SIG-M5 treated with dmso at 0.1 percent for 504 hours (cell line): ENCODE measurements at regions not wholly inside any gene's neighbourhood (a gene's known extent, or its start where the extent isn't known, plus 50 kb on each side); places are given as distances from the start of the nearest gene placed in this dataset.
A peak's percentile ranks its signal among the peaks of the same experiment; 100 is the strongest.

ENCODE experiments used
- DNase-seq: peaks from one replicate; lab custom pipeline; 2025; ENCODE audit not compliant: unreplicated experiment; lab: John Stamatoyannopoulos, UW

DNA sequence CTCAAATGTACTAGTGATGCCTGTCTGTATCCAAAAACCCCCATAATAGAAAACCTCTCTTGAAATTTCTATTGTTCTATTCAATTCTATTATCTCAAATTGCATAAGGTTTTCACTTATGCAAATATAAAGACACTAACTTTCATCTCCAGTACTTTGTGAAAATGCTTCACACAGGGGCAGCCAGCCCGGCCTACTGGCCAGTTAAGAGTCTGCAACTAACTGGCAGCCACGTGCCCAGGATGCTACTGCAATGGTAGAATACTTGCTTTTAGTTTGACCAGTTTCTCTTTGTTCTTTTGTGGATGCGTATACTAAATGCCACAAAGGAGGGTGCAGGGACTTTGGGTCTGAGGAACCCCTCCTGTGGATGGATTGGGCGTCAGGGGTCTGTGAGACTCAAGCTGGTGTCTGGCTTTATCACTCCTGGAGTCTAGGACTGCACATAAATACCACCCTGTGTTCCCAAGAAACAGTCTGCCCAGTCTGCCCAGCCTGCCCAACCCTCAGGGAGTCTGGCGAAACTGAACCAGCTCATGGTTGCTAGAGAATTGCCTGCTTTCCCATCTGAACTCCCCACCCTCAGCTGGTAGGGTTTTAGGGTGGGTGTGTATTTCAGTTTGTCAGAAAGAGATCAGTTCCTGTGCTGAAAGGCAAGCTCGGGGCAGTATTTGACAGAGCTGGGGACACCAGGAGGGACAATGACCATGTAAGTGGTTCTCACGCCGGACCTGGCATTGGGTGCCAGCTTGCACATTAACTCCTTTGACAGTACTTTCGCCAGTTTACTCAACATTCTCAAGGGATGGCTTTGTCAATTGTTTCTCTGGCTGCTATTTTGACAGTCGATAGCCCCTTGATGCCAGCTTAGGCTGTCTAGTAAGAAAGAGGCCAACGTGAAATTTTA, 558.2 kb upstream of the JAG1 start:
- no peak for DNase-seq

DNA sequence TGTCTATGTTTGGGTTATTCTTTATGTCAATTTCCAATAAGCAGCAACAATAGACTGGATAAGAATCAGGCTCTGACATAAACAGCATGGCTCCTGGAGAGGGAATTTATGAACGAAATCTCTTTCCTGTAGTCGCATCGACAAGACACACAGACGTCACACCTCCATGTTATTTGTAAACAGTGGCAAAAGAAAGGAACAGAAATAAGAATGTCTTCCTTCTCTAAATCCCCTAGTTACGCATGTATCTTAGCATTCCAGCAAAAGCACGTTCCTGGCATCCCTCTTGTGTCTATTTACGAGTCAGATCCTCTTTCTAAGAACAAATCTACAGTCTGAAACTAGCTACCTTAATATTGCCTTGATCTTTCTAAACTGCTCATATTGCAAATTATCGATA, 559.1 kb upstream of the JAG1 start:
- no peak for DNase-seq

DNA sequence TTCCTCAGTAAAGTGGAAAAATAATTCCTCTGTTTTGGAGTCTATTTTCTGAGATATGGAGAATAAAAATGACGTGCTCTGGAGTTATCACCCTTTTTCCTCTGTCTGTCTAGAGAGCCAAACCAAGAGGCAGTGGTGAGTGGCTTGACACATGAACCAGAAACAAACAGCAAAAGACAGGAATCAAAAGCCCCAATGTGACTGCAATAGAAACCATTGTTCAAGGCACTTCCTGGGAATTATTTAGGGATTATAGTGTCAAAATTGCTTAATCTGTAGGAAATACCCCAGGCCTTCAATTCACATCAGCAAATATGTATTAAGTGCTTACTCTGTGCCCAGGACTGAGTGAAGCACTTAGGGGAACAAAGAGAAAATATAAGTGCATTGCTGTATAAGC, 560.4 kb upstream of the JAG1 start:
- DNase-seq, result no peak

DNA sequence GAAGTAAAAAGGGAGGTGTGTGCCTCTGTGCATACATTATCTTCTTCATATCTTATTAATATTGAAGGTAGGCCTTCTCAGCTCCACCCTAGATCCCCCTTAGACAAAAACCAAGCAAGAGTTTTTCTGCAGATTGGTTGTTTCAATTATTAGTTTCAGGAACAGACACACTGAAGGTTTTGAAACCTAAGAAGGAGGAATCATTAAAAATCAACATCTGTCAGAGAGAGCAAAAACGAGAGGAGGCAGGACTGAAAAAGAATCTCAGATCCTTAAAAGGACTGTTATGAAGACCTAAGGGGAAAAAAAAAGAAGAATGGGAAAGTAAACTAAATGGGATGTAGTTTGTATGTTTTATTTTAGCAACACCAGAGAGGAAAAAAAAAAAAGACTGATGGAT, 560.8 kb upstream of the JAG1 start:
- no peak for DNase-seq

DNA sequence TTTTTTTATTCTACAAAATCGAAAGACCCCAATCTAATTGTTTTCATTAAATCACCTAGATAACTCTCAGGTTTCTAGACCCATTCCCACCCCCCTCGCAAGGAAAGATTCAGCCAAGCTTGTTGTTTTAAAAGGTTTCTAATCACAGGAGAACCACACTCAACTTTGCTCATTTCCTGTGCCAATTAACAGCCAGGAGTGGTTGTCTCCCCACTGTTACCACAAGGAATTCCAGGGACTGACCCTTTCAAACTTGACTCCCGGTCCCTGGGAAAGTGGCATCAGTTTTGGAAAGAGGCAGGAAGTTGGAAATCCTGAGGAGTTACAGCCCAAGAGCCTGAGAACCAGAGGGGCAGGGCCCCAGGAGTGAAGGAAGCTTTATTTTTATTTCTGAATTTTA, 561.3 kb upstream of the JAG1 start:
- no peak for DNase-seq

DNA sequence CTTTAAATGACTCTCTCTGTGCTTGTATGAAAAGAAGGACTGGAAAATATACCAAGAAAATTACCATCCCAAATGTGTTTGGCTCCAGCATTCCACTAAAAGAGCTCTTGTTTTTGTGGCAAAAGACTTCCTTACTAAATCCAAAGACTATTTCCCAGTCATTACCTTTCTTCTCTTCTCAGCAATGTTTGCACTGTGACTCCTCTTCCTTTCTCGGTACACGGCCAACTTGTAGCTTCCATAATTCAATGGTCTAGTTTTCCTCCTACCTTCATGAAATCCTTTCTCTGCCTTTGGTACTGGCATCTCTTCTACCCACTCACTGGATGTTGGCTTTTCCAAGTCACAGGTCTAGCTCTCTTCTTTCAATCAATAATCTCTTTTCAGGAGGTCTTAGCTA, 568.5 kb upstream of the JAG1 start:
- DNase-seq, result no peak

DNA sequence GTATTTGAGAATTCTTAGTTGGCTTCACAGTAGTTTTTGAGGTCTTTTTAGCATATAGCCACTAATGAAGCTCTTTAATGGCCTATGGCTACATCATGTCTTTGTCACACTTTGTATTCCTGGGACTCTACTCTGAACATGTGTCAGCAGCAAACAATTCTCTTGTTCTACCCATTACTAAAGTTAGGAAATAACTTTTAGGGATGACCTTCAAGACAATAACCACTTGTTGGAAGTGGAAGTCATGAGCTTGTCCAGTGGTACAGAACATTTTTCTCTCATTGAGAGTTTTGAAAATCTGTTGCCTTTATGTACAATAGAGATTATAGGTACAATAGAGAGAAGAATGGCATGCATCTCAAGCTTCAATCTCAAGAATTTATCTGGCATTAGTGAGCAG, 571.6 kb upstream of the JAG1 start:
- DNase-seq, result no peak

DNA sequence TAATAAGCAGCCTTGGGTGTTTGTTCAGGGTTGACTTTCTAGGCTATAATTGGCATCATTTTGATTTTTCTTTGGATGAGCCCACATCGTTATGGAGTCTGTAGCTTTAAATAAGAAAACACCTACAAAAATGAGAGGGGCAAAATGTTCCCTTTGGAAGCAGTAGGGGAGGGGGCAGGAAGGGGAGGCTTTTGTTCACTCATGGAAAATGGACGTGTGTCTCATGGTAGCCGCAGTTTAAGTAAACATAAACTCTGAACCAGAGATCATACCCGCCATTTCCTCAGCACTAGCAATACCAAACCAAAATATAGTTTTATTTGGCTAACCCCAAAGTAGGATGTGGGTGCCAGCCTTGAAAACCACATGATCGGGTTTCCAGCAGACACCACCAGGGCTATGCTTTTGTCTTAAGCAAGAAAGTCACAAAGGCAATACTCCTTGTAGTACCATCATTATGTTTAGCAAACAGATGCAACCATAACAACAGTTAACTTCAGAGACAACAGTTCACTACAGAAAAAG, 572.5 kb upstream of the JAG1 start:
- DNase-seq, result no peak

DNA sequence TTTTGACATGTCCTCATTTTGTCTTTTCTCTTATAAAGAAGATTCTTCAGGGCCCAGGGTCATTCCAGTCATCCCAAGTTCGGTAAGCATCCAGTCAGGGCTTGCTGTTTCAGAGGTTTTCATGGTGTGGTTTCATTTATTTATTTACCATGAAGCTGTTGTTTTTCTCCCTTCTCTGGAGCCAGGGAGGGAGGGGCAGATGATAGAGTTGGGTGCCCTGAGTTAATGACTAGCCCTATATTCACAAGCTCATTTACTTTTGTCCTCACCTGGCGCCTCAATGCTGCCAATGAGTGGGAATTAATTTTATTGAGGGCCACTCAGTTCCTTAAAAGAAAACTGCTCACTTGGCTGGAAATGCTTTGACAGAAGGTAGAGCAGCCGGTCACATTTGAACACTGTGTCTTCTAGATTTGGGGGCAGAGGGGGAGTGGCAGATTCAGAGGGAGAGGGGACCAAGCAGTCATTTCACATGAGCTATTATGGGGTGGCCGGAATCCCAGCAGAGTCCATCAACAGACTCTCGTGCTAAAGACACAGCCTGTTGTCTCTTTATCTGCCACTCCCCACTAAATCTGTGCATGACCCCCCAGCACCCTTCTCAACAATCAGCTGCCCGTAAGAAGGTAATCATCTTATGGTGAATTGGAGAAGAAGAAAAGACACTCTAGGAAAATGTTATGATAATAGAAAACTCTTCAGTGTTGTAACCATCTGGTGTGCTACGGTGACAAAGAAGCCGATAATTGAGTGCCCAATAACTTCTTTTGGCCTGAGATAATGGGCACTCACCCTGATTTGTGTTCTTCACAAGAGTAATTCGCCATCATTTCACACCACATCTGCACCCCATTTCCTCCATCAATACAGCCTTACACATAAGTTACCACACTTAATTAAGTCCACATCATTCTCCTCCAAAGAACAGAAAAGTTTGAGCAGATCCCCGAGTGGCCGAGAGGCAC, 573.5 kb upstream of the JAG1 start:
- no peak for DNase-seq

DNA sequence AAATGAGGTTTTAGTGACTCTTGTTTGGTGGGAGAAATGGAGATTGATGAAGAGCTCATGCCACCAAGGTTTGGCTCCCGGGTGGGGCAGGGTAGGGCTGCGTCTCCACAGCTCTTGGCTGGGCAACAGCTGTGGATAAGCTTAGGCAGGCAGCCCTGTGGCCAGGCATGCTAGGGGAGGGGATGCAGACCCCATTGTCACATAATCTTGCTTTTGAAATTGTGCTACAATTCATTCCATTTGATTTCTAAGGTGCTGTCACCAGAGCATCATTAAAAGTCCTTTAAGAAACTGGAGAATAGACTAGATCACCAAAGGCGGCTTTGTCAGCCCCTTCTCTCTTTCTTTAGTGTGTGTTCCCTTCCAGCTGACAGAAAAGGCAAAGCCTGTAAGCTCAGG, 574.2 kb upstream of the JAG1 start:
- DNase-seq, result no peak

DNA sequence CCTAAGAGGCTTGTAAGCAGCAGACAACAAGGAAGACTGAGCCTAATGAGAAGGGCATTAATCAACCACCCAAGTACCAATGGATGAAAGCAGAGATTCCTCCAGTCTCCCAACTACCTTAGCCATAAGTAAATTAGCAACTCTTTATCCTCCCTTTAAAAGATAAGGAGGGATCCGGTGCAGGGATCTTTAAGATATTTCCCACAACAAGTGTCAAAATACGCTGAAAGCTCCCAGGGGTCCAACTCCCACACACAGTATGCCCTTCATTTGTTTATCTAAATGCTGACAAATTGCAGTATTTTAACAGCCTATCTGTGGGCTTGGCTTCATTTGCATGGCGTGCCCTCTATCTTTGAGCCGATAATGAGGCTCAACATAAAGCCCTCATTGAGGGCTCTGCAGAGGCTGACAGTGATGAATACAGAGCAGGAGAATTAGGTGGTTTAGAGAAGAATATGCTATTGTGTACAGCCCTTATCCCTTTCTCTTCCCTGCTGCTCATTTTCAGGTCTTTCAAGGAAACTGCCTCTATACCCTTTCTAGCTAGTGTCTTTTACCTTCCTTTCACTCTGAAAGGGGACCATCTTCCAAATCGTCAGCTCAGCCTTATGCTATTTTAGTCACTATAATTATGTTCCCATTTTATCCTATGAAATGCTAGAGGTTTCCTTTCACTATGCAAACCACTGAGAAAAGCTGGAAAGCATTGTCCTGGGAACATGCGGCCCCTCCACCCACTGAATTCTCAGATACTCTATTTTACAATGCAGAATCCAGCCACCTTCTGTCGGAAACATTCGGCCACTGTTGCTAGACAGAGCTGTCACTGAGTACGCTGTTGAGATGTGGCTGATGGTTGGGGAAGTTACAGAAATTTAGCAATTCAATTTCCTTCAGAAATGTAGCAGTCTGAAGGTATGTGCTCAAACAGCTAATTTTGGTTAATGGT, 575.2 kb upstream of the JAG1 start:
- DNase-seq, result no peak

DNA sequence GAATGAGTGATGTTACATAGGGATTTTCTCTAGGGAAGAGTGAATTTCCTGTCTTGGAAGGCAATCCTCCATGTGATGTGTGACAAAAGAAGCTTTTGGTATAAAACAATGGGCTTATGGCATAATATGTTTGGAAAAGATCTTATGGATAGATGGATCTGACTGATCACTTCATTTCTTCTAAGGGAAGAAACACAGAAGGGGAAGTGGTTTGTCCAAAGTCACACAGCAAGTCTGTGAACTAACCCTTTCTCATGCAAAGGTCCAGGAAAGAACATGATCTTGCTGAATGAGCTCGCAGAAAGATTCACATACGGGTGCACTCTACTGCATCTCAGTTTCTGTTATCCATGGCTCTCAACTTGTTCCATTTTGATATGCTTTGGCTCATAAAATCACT, 575.9 kb upstream of the JAG1 start:
- no peak for DNase-seq

DNA sequence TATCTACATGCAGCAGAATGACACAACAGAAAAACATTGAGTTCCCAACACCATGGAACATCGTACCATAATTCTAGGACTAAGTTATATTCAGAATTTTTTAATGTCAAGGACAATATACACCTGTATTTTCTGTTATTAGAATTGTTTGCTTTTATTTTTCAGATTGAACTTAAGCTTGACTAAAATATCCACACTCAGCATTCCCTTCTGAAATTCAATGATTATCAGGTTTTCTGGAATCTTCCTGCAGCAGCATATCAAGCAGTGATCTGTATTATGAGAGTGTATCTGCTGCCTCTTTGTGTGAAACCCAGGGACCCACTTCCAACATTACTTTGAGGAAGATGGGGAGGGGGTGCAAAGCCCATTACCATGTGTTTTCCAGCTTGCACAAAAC, 578.6 kb upstream of the JAG1 start:
- no peak for DNase-seq

DNA sequence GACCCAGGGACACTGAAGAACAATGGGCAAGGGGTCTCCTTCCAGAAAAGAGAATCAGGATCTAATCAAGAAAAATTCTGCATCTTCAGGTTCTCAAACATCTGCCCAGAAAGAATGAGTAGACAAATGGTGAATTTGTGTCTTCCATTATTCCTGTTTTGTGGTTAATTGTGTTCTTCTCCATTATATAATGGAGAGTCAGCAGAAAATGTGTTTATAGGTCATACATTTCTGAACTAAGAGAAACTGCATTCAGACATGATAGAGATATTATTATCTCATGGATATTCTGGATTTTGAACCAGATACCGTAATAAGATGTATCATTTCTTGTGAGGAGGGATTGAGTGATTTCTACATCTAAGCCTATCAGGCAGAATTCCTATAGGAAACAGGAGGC, 581.7 kb upstream of the JAG1 start:
- DNase-seq, result no peak

DNA sequence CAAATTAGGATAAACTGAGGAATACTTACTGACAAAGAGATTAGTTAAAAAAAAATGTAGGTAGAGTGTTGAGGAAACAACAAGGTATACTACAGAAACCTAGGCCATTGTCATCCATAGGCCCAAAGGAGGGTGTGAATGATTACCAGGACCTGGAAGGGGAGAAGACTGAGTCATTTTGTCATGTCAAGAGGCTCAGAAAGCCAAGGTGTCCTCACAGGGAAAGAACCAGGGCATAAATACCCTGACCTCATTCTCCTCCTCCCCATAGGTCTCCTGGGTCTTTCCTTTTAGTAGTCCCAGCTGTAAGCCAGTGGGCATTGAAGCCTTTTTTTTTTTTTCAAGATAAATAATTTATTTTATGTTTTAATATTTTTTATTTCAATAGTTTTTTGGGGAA, 582.1 kb upstream of the JAG1 start:
- DNase-seq, result no peak

DNA sequence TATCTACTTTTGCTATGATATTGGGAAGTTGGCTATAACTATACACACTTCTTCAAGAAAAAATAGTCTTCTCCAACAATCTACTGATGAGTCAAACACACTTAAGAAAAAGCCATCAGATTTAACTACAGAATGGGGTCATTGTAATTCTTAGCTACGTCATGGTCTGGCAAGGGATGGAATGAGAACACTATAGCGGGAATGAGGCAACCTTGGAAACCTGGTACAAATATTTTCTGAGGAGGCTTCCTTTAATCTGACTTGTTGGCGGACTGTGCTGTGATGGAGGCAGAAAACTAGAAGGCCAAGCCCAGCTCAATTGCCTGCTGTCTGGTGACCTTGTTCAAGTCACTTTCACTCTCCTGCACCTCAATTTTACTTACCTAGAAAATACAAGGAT, 586.8 kb upstream of the JAG1 start:
- DNase-seq, result no peak

DNA sequence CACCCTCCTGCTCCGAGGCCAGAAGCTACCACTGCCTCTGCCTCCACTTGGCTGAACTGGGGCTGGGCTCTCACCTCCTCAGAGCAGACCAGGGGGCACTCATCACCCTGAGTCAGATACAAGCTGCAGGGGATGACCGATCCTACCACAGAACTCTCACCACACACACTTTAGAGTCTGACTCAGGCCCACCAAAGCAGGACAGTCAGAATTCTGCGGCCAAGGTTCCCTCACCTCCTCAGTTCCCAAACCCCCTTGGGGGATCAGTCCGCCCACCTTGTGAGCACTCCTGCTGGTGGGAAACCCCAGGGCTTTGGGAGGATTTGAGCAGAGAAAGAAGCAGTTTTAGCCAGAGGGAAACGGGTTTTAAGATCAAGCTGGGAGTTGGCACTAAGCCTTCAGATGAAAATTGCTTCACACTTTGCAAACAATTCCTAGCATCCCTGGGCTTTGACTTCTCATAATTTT, 587.8 kb upstream of the JAG1 start:
- no peak for DNase-seq

DNA sequence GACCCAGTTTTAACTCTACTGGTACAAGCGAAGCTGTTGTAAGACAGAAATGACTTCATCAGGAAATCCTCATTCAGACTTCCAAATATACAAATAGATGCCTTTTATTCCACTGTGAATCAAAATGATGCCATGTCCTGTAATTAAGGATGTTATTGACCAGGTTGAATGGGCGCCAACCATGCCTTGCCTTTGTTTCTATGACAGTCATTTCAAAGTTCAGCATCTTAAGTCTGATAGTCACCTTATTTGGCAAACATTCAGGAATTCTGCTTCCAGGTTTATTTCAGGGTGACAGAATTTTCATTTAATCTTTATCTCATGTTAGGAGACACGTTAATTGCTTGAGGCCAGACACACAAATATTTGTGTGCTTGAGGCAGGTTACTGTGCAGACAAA, 592.8 kb upstream of the JAG1 start:
- no peak for DNase-seq

DNA sequence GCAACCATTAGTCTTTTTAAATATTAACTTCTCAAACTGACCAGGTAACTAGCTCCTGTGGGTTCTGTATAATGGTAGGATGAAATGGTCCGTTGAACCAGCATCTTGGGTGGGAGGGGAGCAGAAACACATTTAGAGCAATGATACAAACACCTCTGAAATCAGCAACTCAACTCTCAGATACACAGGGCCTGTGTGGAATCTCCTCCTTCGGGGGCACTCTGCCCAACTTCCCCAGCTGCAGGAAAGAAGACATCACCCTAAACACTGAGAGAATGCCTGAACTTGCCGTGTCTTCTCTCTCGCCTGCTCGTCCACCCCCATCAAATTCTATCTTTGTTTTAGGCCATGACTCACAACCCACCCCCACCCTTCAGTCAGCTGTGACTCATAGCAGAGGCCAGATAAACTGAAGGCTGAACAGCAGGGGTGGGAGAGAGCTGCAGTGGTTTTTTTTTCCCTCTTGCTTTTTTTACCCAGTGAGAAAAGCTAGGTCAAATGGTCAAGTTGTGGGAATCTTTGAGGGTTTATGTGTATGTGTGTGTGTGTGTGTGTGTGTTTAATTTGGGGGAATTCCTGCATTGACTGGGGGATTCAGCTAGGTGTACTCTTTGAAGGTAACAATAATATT, 593.4 kb upstream of the JAG1 start:
- peak; percentile 34 for DNase-seq

DNA sequence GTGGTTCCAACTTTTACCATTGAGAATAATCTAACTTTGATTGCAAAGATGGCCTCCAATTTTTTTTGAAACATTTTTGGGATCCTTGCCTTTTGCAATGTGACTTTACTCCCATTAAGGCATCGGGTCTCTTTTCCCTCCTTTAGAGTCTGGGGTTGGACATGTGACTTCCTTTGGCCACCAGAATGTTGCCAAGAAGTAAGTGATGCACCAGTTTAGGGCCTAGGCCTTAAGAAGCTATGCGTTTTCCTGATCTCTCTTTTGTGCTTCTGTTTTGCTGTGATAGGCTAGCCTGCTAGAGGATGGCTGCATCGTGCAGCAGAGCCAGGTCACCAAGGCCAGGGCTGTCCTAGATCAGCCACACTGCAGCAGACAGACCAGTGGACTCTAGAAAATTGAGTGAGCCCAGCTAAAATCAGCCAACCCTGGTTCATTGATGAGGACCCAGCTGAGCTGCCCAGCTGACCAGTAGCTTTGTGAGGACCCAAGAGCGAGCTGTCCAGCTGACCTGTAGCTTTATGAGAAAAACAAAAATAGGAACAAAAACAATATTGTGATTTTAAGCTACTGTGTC, 594.0 kb upstream of the JAG1 start:
- DNase-seq, result no peak
